ENCODE measurements at regions not wholly inside any gene's neighbourhood (a gene's known extent, or its start where the extent isn't known, plus 50 kb on each side); places are given as distances from the start of the nearest gene placed in this dataset.

GRCh38 chr5:110347781-110348180, 378.7 kb downstream of the TMEM232 start:
- no peak for TF ChIP-seq CTCF (IDR thresholded peaks at IDR 0.05; ENCODE audit: insufficient read depth, low read depth, low read length)
- Histone ChIP-seq H3K27me3 (ENCODE audit: control insufficient read depth, insufficient read depth, low read length) (no peaks in the 10 kb centered on the region), H3K4me3 (ENCODE audit: low read depth, low read length) (no peak overlapping the region), H3K36me3 (ENCODE audit: control insufficient read depth, insufficient read depth, low read length) (no peaks in the 10 kb centered on the region)
- ChIA-PET POLR2A (no interaction called here), CTCF (no interaction called here)
- DNase-seq (ENCODE audit: low read depth) = no peak

- no peaks in the 10 kb centered on the region for H3K36me3 ChIP-seq (ENCODE audit: control insufficient read depth, insufficient read depth, low read length)
- no peaks in the 10 kb centered on the region for H3K27me3 ChIP-seq (ENCODE audit: control insufficient read depth, insufficient read depth, low read length)
- DNase-seq (ENCODE audit: low read depth) = no peak
- ChIA-PET POLR2A (no interaction called here), CTCF (no interaction called here)
- no peak for TF ChIP-seq CTCF (IDR thresholded peaks at IDR 0.05; ENCODE audit: insufficient read depth, low read depth, low read length)
- H3K4me3 ChIP-seq (ENCODE audit: low read depth, low read length) = no peak overlapping the region
These were observed 375.0 kb downstream of the TMEM232 start for GRCh38 chr5:110351430-110351829.

- TF ChIP-seq CTCF (IDR thresholded peaks at IDR 0.05; ENCODE audit: insufficient read depth, low read depth, low read length) = no peak
- POLR2A ChIA-PET = no interaction called here
- H3K27me3 ChIP-seq (ENCODE audit: control insufficient read depth, insufficient read depth, low read length) = no peaks in the 10 kb centered on the region
- DNase-seq (ENCODE audit: low read depth) = no peak
- no peak overlapping the region for H3K4me3 ChIP-seq (ENCODE audit: low read depth, low read length)
- CTCF ChIA-PET = no interaction called here
- no peaks in the 10 kb centered on the region for H3K36me3 ChIP-seq (ENCODE audit: control insufficient read depth, insufficient read depth, low read length)
These were observed 372.2 kb downstream of the TMEM232 start for GRCh38 chr5:110354311-110354710.

- DNase-seq (ENCODE audit: low read depth) = no peak
- Histone ChIP-seq H3K36me3 (ENCODE audit: control insufficient read depth, insufficient read depth, low read length) (no peaks in the 10 kb centered on the region), H3K27me3 (ENCODE audit: control insufficient read depth, insufficient read depth, low read length) (no peaks in the 10 kb centered on the region), H3K4me3 (ENCODE audit: low read depth, low read length) (no peak overlapping the region)
- CTCF ChIA-PET = interaction anchor here (0.6 kb wide), 1 partner anchor 10 kb away, joined by 3 read pairs; no protein-coding TSS in a partner anchor
- TF ChIP-seq CTCF (IDR thresholded peaks at IDR 0.05; ENCODE audit: insufficient read depth, low read depth, low read length) = no peak
- POLR2A ChIA-PET = no interaction called here
These were observed 371.4 kb downstream of the TMEM232 start for GRCh38 chr5:110354915-110355644.

- no peak for DNase-seq (ENCODE audit: low read depth)
- ChIA-PET POLR2A (no interaction called here), CTCF (no interaction called here)
- no peak for TF ChIP-seq CTCF (IDR thresholded peaks at IDR 0.05; ENCODE audit: insufficient read depth, low read depth, low read length)
- Histone ChIP-seq H3K36me3 (ENCODE audit: control insufficient read depth, insufficient read depth, low read length) (no peaks in the 10 kb centered on the region), H3K4me3 (ENCODE audit: low read depth, low read length) (no peak overlapping the region), H3K27me3 (ENCODE audit: control insufficient read depth, insufficient read depth, low read length) (no peaks in the 10 kb centered on the region)
These were observed 369.8 kb downstream of the TMEM232 start for GRCh38 chr5:110356677-110357076.
